GM13977 (cell line): ENCODE measurements at regions not wholly inside any gene's neighbourhood (a gene's known extent, or its start where the extent isn't known, plus 50 kb on each side); places are given as distances from the start of the nearest gene placed in this dataset.

Experiments
- DNase-seq: peaks from one replicate; pipeline ENCODE4 v3.0.0; 2012; ENCODE audit warnings: low spot score
- in situ Hi-C: fragments of 300-500 bp; cut with MboI; formaldehyde crosslinking; loops from one replicate; pipeline ENCODE4 v1.12.0; 2022; ENCODE audit warnings: low sequenced_read_pairs, low pct_unique_long_range_greater_than_20kb, mixed read lengths, inconsistent platforms; ENCODE audit not compliant: unreplicated experiment
- TF ChIP-seq, protein P1 (sequence below): IDR thresholded peaks from 2 replicates; pipeline ENCODE4 v1.5.1; 2012; ENCODE audit warnings: mild to moderate bottlenecking, control low read depth; ENCODE audit not compliant: insufficient read depth; ENCODE audit errors: extremely low read depth, missing control alignments

DNA sequence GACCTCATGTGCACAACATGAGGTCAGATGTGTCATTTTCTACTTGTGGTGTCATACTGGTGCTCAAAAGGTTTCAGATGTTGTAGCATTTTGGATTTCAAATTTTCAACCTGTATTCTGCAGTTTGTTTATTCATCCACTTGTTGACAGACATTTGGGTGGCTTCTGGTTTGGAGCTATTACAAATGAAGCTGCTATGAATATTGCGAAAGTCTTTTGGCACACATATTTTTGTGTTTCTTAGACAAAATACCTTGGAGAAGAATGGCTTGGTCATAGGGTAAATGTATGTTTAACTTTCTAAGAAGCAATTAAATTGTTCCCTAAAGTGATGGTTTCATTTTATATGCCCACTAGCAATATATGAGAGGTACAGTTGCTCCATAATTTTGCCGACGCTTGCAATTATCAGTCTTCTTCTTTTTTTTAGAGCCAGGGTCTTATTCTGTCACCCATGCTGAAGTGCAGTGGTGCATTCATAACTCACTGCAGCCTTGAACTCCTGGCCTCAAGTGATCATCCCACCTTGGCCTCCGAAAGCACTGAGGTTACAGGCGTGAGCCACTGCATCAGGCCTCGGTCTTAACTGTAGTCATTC, 70.7 kb upstream of the TRPC7 start:
- TF ChIP-seq, protein P1, sequence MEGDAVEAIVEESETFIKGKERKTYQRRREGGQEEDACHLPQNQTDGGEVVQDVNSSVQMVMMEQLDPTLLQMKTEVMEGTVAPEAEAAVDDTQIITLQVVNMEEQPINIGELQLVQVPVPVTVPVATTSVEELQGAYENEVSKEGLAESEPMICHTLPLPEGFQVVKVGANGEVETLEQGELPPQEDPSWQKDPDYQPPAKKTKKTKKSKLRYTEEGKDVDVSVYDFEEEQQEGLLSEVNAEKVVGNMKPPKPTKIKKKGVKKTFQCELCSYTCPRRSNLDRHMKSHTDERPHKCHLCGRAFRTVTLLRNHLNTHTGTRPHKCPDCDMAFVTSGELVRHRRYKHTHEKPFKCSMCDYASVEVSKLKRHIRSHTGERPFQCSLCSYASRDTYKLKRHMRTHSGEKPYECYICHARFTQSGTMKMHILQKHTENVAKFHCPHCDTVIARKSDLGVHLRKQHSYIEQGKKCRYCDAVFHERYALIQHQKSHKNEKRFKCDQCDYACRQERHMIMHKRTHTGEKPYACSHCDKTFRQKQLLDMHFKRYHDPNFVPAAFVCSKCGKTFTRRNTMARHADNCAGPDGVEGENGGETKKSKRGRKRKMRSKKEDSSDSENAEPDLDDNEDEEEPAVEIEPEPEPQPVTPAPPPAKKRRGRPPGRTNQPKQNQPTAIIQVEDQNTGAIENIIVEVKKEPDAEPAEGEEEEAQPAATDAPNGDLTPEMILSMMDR = no peak
- DNase-seq = no peak
- in situ Hi-C loops = no loop called here

DNA sequence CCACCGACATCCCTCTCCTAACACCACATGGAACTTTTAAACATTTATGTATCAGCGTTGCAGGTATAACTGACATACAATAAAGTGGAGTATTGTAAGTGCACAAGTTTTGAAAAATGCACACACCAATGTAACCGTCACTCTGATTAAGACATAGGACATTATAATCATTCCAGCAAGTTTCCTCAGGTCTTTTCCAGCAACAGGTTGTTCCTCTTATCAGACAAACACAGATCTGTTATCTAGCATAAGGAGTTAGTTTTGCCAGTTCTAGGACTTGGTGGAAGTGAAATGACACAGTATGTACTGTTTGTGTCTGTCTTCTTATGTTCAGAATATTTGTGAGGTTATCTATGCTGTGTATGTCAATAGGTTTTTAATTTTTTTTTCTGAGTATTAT, 69.5 kb upstream of the TRPC7 start:
- TF ChIP-seq, protein P1 = no peak
- in situ Hi-C loops = no loop called here

DNA sequence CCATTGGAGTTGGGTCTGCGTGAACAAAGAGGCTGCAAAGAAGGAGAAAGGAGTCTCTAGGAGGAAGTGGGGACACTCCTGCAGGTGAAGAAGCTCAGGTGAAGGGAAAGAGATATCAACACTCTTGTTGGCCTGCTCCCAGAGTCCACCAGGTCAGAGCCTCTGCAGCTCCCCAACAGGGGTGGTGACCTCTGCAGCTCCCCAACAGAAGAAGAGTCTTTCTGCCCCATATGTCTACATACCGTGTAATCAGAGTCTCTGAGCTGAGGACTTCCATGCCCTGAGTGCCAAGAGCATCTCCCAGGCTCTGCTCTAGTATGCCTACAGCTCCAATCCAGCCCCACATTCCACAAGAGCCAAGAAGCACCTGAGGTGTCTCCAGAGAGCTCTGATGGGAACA, 67.4 kb upstream of the TRPC7 start:
- DNase-seq = no peak
- TF ChIP-seq, protein P1 = no peak
- in situ Hi-C loops = no loop called here

More for the DNA sequence above, 69.5 kb upstream of the TRPC7 start:
- no peak for DNase-seq

DNA sequence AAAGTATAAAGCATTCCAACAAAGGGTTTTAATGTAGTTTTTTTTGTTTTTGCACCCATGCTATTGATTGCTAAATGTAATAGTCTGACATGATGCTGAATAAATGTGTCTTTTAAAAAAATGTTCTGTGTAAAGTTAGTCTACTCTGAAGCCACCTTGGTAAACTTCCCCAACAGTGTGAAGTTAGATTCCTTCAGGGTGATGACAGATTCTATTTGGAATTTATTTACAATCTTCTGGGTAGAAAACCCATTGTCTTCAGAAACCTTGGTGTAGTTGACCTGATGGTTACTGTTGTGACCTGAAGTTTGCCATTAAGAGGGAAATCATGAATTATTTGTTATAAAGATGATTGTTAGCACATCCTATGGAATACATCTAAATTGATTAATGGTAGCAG, 64.7 kb upstream of the TRPC7 start:
- DNase-seq = no peak
- in situ Hi-C loops = no loop called here
- TF ChIP-seq, protein P1 = no peak

DNA sequence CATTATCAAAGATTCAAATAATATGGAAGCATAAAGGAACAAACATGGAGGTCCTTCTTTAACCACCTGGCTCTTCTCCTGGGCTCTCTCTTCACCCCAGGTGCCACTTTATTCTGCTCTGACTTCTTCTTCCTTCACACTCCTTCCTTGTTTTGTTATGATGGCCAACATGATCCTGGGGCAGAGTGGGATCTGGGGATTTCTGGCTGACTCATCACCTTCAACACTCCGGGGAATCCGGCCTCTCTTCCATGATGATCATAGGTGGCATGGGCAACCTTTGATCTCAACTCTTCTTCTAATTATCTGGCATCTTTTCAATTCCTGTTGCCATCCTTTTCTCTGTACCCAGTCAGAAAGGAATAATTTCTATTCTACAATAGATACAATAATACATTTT, 62.1 kb upstream of the TRPC7 start:
- TF ChIP-seq, protein P1 = no peak
- no peak for DNase-seq
- in situ Hi-C loops = no loop called here

DNA sequence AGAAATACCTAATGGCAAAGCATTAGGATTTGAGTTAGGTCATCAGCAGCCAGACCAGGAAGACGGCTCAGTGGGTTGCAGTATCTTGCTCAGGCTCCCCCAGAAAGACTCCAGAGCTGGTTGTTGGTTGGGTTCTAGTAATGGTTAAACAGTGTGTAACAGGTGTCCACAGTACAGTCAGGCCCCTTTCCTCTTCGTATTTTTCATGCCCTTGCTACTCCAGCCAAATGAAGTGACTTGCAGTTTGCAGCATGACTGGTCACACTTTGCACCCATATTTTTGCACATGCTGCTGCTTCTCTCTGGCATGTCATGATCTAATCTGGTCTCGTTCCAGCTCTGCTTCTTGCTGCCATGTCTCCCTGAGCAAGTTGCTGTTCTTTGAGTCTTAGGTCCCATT, 60.6 kb upstream of the TRPC7 start:
- no peak for DNase-seq
- in situ Hi-C loops = no loop called here
- TF ChIP-seq, protein P1 = no peak
